Activated naive CD8-positive, alpha-beta T cell (primary cell): ENCODE measurements at regions not wholly inside any gene's neighbourhood (a gene's known extent, or its start where the extent isn't known, plus 50 kb on each side); places are given as distances from the start of the nearest gene placed in this dataset.

Experiments used
- H3K27ac Mint-ChIP-seq: one replicate; pipeline ENCODE4 v1.8.0; 2021; ENCODE audit warnings: mixed read lengths
- H3K27me3 Mint-ChIP-seq: one replicate; pipeline ENCODE4 v1.8.0; 2021; ENCODE audit warnings: mixed read lengths
- H3K36me3 Mint-ChIP-seq: one replicate; pipeline ENCODE4 v1.8.0; 2021; ENCODE audit warnings: mixed read lengths
- H3K4me1 Mint-ChIP-seq: one replicate; pipeline ENCODE4 v1.8.0; 2021; ENCODE audit warnings: low read depth, mixed read lengths
- H3K4me3 Mint-ChIP-seq: one replicate; pipeline ENCODE4 v1.8.0; 2021; ENCODE audit warnings: mild to moderate bottlenecking, mixed read lengths
- H3K9me3 Mint-ChIP-seq: one replicate; pipeline ENCODE4 v1.8.0; 2021; ENCODE audit warnings: low read depth, mixed read lengths

- Mint-ChIP-seq H3K36me3 (no peaks in the 10 kb centered on the region), H3K4me3 (no peak overlapping the region), H3K27me3 (no peaks in the 10 kb centered on the region)
Observed at GRCh38 chr22:48316257-48317250, 1511.1 kb downstream of the BRD1 start.

GRCh38 chr22:48315439-48316256, 1512.0 kb downstream of the BRD1 start:
- Mint-ChIP-seq H3K4me1 (no peaks in the 10 kb centered on the region), H3K4me3 (no peak overlapping the region), H3K9me3 (peaks cover 16% of the 10 kb centered on the region), H3K36me3 (no peaks in the 10 kb centered on the region), H3K27ac (no peak overlapping the region), H3K27me3 (no peaks in the 10 kb centered on the region)

More at GRCh38 chr22:48316257-48317250, 1511.1 kb downstream of the BRD1 start:
- H3K4me1 Mint-ChIP-seq, result no peaks in the 10 kb centered on the region
- no peak overlapping the region for H3K27ac Mint-ChIP-seq
- peaks cover 12% of the 10 kb centered on the region for H3K9me3 Mint-ChIP-seq

- Mint-ChIP-seq H3K9me3 (peaks cover 18% of the 10 kb centered on the region), H3K4me1 (no peaks in the 10 kb centered on the region), H3K36me3 (no peaks in the 10 kb centered on the region), H3K4me3 (no peak overlapping the region), H3K27ac (no peak overlapping the region), H3K27me3 (no peaks in the 10 kb centered on the region)
Observed at GRCh38 chr22:48314073-48314472, 1513.6 kb downstream of the BRD1 start.

GRCh38 chr22:48313175-48313830, 1514.4 kb downstream of the BRD1 start:
- Mint-ChIP-seq H3K27ac (no peak overlapping the region), H3K4me3 (no peak overlapping the region), H3K36me3 (no peaks in the 10 kb centered on the region), H3K27me3 (no peaks in the 10 kb centered on the region), H3K9me3 (peaks cover 18% of the 10 kb centered on the region), H3K4me1 (no peaks in the 10 kb centered on the region)

- Mint-ChIP-seq H3K4me1 (no peaks in the 10 kb centered on the region), H3K36me3 (no peaks in the 10 kb centered on the region), H3K27ac (no peak overlapping the region), H3K4me3 (no peak overlapping the region), H3K9me3 (peaks cover 18% of the 10 kb centered on the region), H3K27me3 (no peaks in the 10 kb centered on the region)
Observed at GRCh38 chr22:48310740-48311139, 1516.9 kb downstream of the BRD1 start.

GRCh38 chr22:48310289-48310688, 1517.4 kb downstream of the BRD1 start:
- H3K27me3 Mint-ChIP-seq, result no peaks in the 10 kb centered on the region
- H3K27ac Mint-ChIP-seq, result no peak overlapping the region
- H3K9me3 Mint-ChIP-seq, result peaks cover 18% of the 10 kb centered on the region
- H3K4me3 Mint-ChIP-seq, result no peak overlapping the region
- no peaks in the 10 kb centered on the region for H3K4me1 Mint-ChIP-seq
- no peaks in the 10 kb centered on the region for H3K36me3 Mint-ChIP-seq

- Mint-ChIP-seq H3K4me3 (no peak overlapping the region), H3K27me3 (no peaks in the 10 kb centered on the region), H3K4me1 (no peaks in the 10 kb centered on the region), H3K36me3 (no peaks in the 10 kb centered on the region), H3K27ac (no peak overlapping the region), H3K9me3 (peaks cover 18% of the 10 kb centered on the region)
Observed at GRCh38 chr22:48309836-48310235, 1517.8 kb downstream of the BRD1 start.

- peaks cover 18% of the 10 kb centered on the region for H3K9me3 Mint-ChIP-seq
- no peaks in the 10 kb centered on the region for H3K36me3 Mint-ChIP-seq
- no peak overlapping the region for H3K27ac Mint-ChIP-seq
- no peaks in the 10 kb centered on the region for H3K27me3 Mint-ChIP-seq
- H3K4me3 Mint-ChIP-seq, result no peak overlapping the region
- no peaks in the 10 kb centered on the region for H3K4me1 Mint-ChIP-seq
Observed at GRCh38 chr22:48309115-48309705, 1518.5 kb downstream of the BRD1 start.

GRCh38 chr22:48307931-48308330, 1519.7 kb downstream of the BRD1 start:
- Mint-ChIP-seq H3K36me3 (no peaks in the 10 kb centered on the region), H3K4me3 (no peak overlapping the region), H3K27me3 (no peaks in the 10 kb centered on the region), H3K9me3 (peaks cover 13% of the 10 kb centered on the region), H3K4me1 (no peaks in the 10 kb centered on the region), H3K27ac (no peak overlapping the region)

- Mint-ChIP-seq H3K4me1 (no peaks in the 10 kb centered on the region), H3K36me3 (no peaks in the 10 kb centered on the region), H3K9me3 (peaks cover 9% of the 10 kb centered on the region), H3K27me3 (no peaks in the 10 kb centered on the region), H3K4me3 (no peak overlapping the region), H3K27ac (no peak overlapping the region)
Observed at GRCh38 chr22:48306785-48307510, 1520.7 kb downstream of the BRD1 start.

- no peaks in the 10 kb centered on the region for H3K36me3 Mint-ChIP-seq
- no peak overlapping the region for H3K4me3 Mint-ChIP-seq
- no peaks in the 10 kb centered on the region for H3K27me3 Mint-ChIP-seq
- H3K4me1 Mint-ChIP-seq, result no peaks in the 10 kb centered on the region
- peaks cover 6% of the 10 kb centered on the region for H3K9me3 Mint-ChIP-seq
- no peak overlapping the region for H3K27ac Mint-ChIP-seq
Observed at GRCh38 chr22:48306284-48306683, 1521.4 kb downstream of the BRD1 start.

- Mint-ChIP-seq H3K27me3 (no peaks in the 10 kb centered on the region), H3K4me3 (no peak overlapping the region), H3K9me3 (peaks cover 3% of the 10 kb centered on the region), H3K27ac (no peak overlapping the region), H3K36me3 (no peaks in the 10 kb centered on the region), H3K4me1 (no peaks in the 10 kb centered on the region)
Observed at GRCh38 chr22:48305726-48306235, 1521.9 kb downstream of the BRD1 start.

- Mint-ChIP-seq H3K4me3 (no peak overlapping the region), H3K36me3 (no peaks in the 10 kb centered on the region), H3K27me3 (no peaks in the 10 kb centered on the region), H3K27ac (no peak overlapping the region), H3K4me1 (no peaks in the 10 kb centered on the region), H3K9me3 (no peaks in the 10 kb centered on the region)
Observed at GRCh38 chr22:48303369-48303725, 1524.3 kb downstream of the BRD1 start.
